ENCODE measurements at regions not wholly inside any gene's neighbourhood (a gene's known extent, or its start where the extent isn't known, plus 50 kb on each side); places are given as distances from the start of the nearest gene placed in this dataset.

DNA sequence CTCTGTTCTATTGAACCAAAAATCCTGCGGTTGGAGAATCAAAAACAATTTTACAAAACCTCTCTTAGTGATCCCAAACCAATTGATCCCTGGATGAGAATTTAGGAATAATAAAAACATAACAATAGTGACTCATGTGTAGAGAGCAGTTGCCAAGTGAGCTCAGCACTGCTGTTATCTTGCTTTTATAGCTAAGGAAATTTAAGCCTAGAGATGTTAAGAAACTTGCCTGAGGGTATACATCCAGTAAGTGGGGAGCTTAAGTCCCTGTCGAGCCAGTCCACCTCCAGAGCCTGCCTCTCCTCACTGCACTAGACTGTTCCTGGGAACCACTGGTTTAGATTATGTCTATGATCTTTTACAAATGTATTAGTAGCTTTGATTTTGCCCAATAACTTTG lies 358.4 kb upstream of the LMCD1 start:
- TF ChIP-seq, protein P1, sequence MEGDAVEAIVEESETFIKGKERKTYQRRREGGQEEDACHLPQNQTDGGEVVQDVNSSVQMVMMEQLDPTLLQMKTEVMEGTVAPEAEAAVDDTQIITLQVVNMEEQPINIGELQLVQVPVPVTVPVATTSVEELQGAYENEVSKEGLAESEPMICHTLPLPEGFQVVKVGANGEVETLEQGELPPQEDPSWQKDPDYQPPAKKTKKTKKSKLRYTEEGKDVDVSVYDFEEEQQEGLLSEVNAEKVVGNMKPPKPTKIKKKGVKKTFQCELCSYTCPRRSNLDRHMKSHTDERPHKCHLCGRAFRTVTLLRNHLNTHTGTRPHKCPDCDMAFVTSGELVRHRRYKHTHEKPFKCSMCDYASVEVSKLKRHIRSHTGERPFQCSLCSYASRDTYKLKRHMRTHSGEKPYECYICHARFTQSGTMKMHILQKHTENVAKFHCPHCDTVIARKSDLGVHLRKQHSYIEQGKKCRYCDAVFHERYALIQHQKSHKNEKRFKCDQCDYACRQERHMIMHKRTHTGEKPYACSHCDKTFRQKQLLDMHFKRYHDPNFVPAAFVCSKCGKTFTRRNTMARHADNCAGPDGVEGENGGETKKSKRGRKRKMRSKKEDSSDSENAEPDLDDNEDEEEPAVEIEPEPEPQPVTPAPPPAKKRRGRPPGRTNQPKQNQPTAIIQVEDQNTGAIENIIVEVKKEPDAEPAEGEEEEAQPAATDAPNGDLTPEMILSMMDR (conservative IDR thresholded peaks at IDR 0.05; ENCODE audit: low read length), result no peak
- no peak for TF ChIP-seq EZH2phosphoT487 (IDR thresholded peaks at IDR 0.05; ENCODE audit: borderline replicate concordance, low read depth, low read length)

All from OCI-LY7 (cell line).